Neural progenitor cell (in vitro differentiated cells): ENCODE measurements at regions not wholly inside any gene's neighbourhood (a gene's known extent, or its start where the extent isn't known, plus 50 kb on each side); places are given as distances from the start of the nearest gene placed in this dataset.

Experiments used
- DNase-seq: peaks from one replicate; pipeline ENCODE4 v3.0.0-alpha.2; 2016; ENCODE audit warnings: low spot score
- H2AFZ ChIP-seq: fragments of 200-600 bp; sonication (generic); replicated peaks from 2 replicates; pipeline ENCODE4 v1.6.1; 2016; ENCODE audit warnings: antibody characterized with exemption
- H3F3A ChIP-seq: fragments of 200-600 bp; sonication (generic); 2 replicates; pipeline ENCODE4 v1.6.1; 2016; ENCODE audit warnings: antibody characterized with exemption, low read depth
- H3K27ac ChIP-seq: fragments of 200-600 bp; sonication (generic); 2 replicates; pipeline ENCODE4 v1.5.1; 2016; ENCODE audit warnings: mild to moderate bottlenecking
- H3K27me3 ChIP-seq: fragments of 200-600 bp; sonication (generic); 2 replicates; pipeline ENCODE4 v1.6.1; 2016; ENCODE audit warnings: mild to moderate bottlenecking, moderate library complexity
- H3K36me3 ChIP-seq: fragments of 200-600 bp; sonication (generic); 2 replicates; pipeline ENCODE4 v1.5.1; 2016
- H3K4me1 ChIP-seq: fragments of 200-600 bp; sonication (generic); 2 replicates; pipeline ENCODE4 v1.6.1; 2016; ENCODE audit warnings: mixed run types
- H3K4me2 ChIP-seq: fragments of 200-600 bp; sonication (generic); 2 replicates; pipeline ENCODE4 v1.6.1; 2016
- H3K4me3 ChIP-seq: fragments of 200-600 bp; sonication (generic); 2 replicates; pipeline ENCODE4 v1.5.1; 2016
- H3K79me2 ChIP-seq: fragments of 200-600 bp; sonication (generic); 2 replicates; pipeline ENCODE4 v1.6.1; 2016; ENCODE audit warnings: low read depth
- H3K9ac ChIP-seq: fragments of 200-600 bp; sonication (generic); 2 replicates; pipeline ENCODE4 v1.6.1; 2016
- H3K9me3 ChIP-seq: fragments of 200-600 bp; sonication (generic); 2 replicates; pipeline ENCODE4 v1.5.1; 2016; ENCODE audit warnings: low read depth
- H4K20me1 ChIP-seq: fragments of 200-600 bp; sonication (generic); 2 replicates; pipeline ENCODE4 v1.6.1; 2016; ENCODE audit warnings: low read depth
- H3K27ac Mint-ChIP-seq: 3 replicates; pipeline ENCODE4 v1.8.0; 2021; ENCODE audit warnings: mixed read lengths
- H3K27me3 Mint-ChIP-seq: 2 replicates; pipeline ENCODE4 v1.8.0; 2022; ENCODE audit warnings: low read depth, mild to moderate bottlenecking, inconsistent platforms, moderate library complexity, mixed read lengths; ENCODE audit not compliant: insufficient read depth
- H3K36me3 Mint-ChIP-seq: 3 replicates; pipeline ENCODE4 v1.8.0; 2021; ENCODE audit warnings: mixed read lengths
- H3K4me1 Mint-ChIP-seq: 3 replicates; pipeline ENCODE4 v1.8.0; 2021; ENCODE audit warnings: mixed read lengths
- H3K4me3 Mint-ChIP-seq: 3 replicates; pipeline ENCODE4 v1.8.0; 2021; ENCODE audit warnings: mild to moderate bottlenecking, moderate library complexity, mixed read lengths
- H3K9me3 Mint-ChIP-seq: 3 replicates; pipeline ENCODE4 v1.8.0; 2020; ENCODE audit warnings: mixed read lengths
- EZH2 ChIP-seq: fragments of 200-600 bp; sonication (generic); IDR thresholded peaks from 2 replicates; pipeline ENCODE4 v1.6.1; 2017; ENCODE audit warnings: antibody characterized with exemption, mild to moderate bottlenecking, moderate library complexity
- EZH2phosphoT487 ChIP-seq: fragments of 200-600 bp; sonication (generic); IDR thresholded peaks from 2 replicates; pipeline ENCODE4 v1.6.1; 2017; ENCODE audit warnings: antibody characterized with exemption
- TF ChIP-seq, protein P1 (sequence below): fragments of 200-600 bp; sonication (generic); IDR thresholded peaks from 2 replicates; pipeline ENCODE4 v1.5.1; 2017; ENCODE audit warnings: antibody characterized with exemption, mild to moderate bottlenecking

DNA sequence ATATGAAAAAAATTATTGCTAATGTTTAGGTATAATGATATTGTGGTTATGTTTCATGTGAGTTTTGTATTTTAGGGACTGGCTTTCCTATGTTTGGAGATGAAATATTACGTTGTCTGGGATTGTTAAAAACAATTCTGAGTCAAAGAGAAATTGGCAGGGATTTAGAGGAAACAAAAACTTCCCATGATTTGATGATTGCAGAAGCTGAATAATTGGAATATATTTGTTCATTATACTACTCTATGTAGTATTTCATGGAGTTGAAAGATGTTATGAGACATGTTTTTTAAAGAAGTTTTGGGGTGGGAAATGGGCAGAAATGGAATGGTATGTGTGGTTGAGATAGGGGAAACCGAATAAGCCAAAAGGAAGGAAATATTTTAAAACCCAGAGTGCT lies 1392.9 kb downstream of the EFNB2 start:
- no peaks in the 10 kb centered on the region for H3K4me1 Mint-ChIP-seq
- no peak overlapping the region for H3K4me3 Mint-ChIP-seq
- H3K36me3 ChIP-seq, result no peaks in the 10 kb centered on the region
- DNase-seq, result no peak
- H3K27me3 ChIP-seq, result no peaks in the 10 kb centered on the region
- no peak overlapping the region for H3K4me2 ChIP-seq
- no peaks in the 10 kb centered on the region for H3K9me3 Mint-ChIP-seq
- TF ChIP-seq, protein P1, sequence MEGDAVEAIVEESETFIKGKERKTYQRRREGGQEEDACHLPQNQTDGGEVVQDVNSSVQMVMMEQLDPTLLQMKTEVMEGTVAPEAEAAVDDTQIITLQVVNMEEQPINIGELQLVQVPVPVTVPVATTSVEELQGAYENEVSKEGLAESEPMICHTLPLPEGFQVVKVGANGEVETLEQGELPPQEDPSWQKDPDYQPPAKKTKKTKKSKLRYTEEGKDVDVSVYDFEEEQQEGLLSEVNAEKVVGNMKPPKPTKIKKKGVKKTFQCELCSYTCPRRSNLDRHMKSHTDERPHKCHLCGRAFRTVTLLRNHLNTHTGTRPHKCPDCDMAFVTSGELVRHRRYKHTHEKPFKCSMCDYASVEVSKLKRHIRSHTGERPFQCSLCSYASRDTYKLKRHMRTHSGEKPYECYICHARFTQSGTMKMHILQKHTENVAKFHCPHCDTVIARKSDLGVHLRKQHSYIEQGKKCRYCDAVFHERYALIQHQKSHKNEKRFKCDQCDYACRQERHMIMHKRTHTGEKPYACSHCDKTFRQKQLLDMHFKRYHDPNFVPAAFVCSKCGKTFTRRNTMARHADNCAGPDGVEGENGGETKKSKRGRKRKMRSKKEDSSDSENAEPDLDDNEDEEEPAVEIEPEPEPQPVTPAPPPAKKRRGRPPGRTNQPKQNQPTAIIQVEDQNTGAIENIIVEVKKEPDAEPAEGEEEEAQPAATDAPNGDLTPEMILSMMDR, result no peak
- TF ChIP-seq EZH2, result no peak
- TF ChIP-seq EZH2phosphoT487, result no peak
- no peaks in the 10 kb centered on the region for H3K36me3 Mint-ChIP-seq
- H3K27ac Mint-ChIP-seq, result no peak overlapping the region
- no peak overlapping the region for H3K4me3 ChIP-seq
- H2AFZ ChIP-seq, result no peak overlapping the region
- no peaks in the 10 kb centered on the region for H3F3A ChIP-seq
- no peaks in the 10 kb centered on the region for H3K4me1 ChIP-seq
- no peaks in the 10 kb centered on the region for H3K79me2 ChIP-seq
- no peak overlapping the region for H3K27ac ChIP-seq
- no peak overlapping the region for H3K9ac ChIP-seq
- no peaks in the 10 kb centered on the region for H3K9me3 ChIP-seq
- H4K20me1 ChIP-seq, result no peaks in the 10 kb centered on the region
- no peaks in the 10 kb centered on the region for H3K27me3 Mint-ChIP-seq

DNA sequence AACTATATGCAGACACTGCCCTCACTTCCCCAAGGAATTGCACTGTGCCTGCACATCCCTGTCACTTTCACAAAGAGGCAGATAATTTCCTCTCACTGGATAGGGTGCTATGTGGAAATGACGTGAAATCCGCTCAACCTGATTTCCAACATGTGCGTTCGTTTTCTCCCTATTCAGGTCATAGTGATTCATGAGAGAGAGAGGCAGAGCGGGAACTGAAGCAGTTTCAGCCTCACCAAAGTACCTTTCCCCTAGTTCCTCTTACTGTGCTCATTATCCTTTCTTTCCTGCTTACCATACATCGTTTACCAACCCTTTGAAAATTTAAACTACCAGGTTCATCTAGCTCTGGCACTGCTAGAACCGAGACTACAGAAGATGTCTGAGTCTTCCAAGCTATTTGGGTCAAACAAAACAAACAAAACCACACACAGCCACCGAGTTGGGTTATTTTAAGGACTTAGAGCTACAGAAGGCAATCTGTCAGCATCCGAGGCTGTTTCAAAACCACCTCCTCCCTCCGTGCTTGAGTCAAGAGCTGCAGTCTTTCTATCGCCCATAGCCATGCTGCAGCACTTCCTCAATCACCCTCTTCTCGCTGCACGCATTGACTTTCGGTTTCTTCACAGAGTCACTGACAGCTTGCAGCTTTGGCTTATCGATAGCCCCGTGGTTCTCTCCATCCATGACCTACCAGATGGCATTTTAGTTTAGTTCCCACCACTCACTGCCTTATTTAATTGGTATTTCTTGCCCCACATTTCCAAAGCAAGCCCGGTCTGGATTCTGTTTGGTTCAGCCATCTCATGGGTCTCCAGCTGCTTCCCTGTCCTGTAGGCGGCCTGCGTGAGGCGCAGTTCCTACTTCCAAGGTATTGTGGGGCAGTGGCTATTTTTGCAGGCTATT lies 1395.8 kb downstream of the EFNB2 start:
- no peak for DNase-seq
- Histone ChIP-seq H3K27ac (no peak overlapping the region), H3K4me3 (no peak overlapping the region), H3K27me3 (no peaks in the 10 kb centered on the region), H3K79me2 (no peaks in the 10 kb centered on the region), H2AFZ (peak overlapping the region; percentile 72), H3K9me3 (no peaks in the 10 kb centered on the region), H3K9ac (no peak overlapping the region), H3K4me1 (no peaks in the 10 kb centered on the region), H3K4me2 (no peak overlapping the region), H3K36me3 (no peaks in the 10 kb centered on the region), H4K20me1 (no peaks in the 10 kb centered on the region), H3F3A (no peaks in the 10 kb centered on the region)
- Mint-ChIP-seq H3K27ac (no peak overlapping the region), H3K27me3 (no peaks in the 10 kb centered on the region), H3K4me3 (no peak overlapping the region), H3K9me3 (no peaks in the 10 kb centered on the region), H3K4me1 (no peaks in the 10 kb centered on the region), H3K36me3 (no peaks in the 10 kb centered on the region)
- no peak for TF ChIP-seq EZH2phosphoT487
- TF ChIP-seq, protein P1, result no peak
- TF ChIP-seq EZH2, result no peak

DNA sequence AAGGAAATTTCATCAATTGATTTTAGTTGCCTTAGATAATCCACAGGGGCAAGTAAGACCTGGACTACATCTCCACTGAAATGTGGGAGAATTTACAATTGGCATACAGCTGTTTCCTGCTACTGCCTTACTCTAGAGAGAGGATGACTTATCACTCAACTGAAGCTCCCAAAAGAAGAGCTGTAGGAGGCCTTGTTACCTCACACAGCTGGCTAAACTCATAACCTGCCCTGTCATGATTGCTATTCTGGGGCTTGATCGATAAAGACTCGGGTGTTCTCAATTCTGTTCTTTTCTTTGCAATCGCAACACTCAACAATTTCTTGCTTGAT lies 1396.4 kb downstream of the EFNB2 start:
- H3K4me3 ChIP-seq, result no peak overlapping the region
- no peak overlapping the region for H3K4me2 ChIP-seq
- no peaks in the 10 kb centered on the region for H4K20me1 ChIP-seq
- H3K27me3 ChIP-seq, result no peaks in the 10 kb centered on the region
- H3K4me3 Mint-ChIP-seq, result no peak overlapping the region
- H3K27ac Mint-ChIP-seq, result peak overlapping the region; percentile 13
- DNase-seq, result no peak
- no peak overlapping the region for H3K27ac ChIP-seq
- H3K27me3 Mint-ChIP-seq, result no peaks in the 10 kb centered on the region
- no peaks in the 10 kb centered on the region for H3K9me3 Mint-ChIP-seq
- H3K9me3 ChIP-seq, result no peaks in the 10 kb centered on the region
- no peaks in the 10 kb centered on the region for H3K4me1 Mint-ChIP-seq
- TF ChIP-seq EZH2phosphoT487, result no peak
- TF ChIP-seq, protein P1, result no peak
- no peak for TF ChIP-seq EZH2
- H3K36me3 Mint-ChIP-seq, result no peaks in the 10 kb centered on the region
- H2AFZ ChIP-seq, result peak overlapping the region; percentile 72
- H3F3A ChIP-seq, result no peaks in the 10 kb centered on the region
- H3K4me1 ChIP-seq, result no peaks in the 10 kb centered on the region
- H3K79me2 ChIP-seq, result no peaks in the 10 kb centered on the region
- no peak overlapping the region for H3K9ac ChIP-seq
- H3K36me3 ChIP-seq, result no peaks in the 10 kb centered on the region
